CD4-positive, alpha-beta T cell (primary cell): ENCODE measurements at regions not wholly inside any gene's neighbourhood (a gene's known extent, or its start where the extent isn't known, plus 50 kb on each side); places are given as distances from the start of the nearest gene placed in this dataset.

ENCODE experiments used
- ATAC-seq: fragments of 200-7000 bp; cut with Tn5 transposase; one replicate; pipeline ENCODE4 v1.10.0; 2022; ENCODE audit warnings: mild to moderate bottlenecking; ENCODE audit not compliant: poor library complexity
- CTCF ChIA-PET: fragments of 350-600 bp; sonication (Branson Sonifier 250); formaldehyde crosslinking; loops from one replicate; lab custom pipeline; 2021; ENCODE audit warnings: antibody characterized with exemption, inconsistent platforms; lab: Charles Lee
- POLR2A ChIA-PET: fragments of 350-600 bp; sonication (Branson Sonifier 250); formaldehyde crosslinking; loops from one replicate; lab custom pipeline; 2021; ENCODE audit warnings: antibody characterized with exemption, inconsistent platforms; lab: Charles Lee
- DNase-seq, 14 experiments: peaks; one replicate each; pipeline ENCODE4 v3.0.0-alpha.2; 2013 to 2020; ENCODE audit warnings: mixed read lengths in 2 of 14
- H3K27ac ChIP-seq, 2 donors: one replicate each; pipeline versions ENCODE4 v1.5.1 to v1.7.0; 2013; ENCODE audit warnings: low read length in 2 of 2, low read depth in 1 of 2, mild to moderate bottlenecking in 1 of 2
- H3K27me3 ChIP-seq, 2 experiments: 1 replicate in 1 of 2; 2 replicates in 1 of 2; pipeline versions ENCODE4 v1.6.1 to v1.7.0; 2013; ENCODE audit warnings: low read length in 2 of 2, control low read depth in 1 of 2, mild to moderate bottlenecking in 1 of 2, moderate library complexity in 1 of 2; ENCODE audit not compliant: insufficient read depth in 2 of 2, control insufficient read depth in 1 of 2
- H3K36me3 ChIP-seq: one replicate; pipeline ENCODE4 v1.6.1; 2013; ENCODE audit warnings: low read length, control low read depth; ENCODE audit not compliant: insufficient read depth
- H3K4me1 ChIP-seq: one replicate; pipeline ENCODE4 v1.6.1; 2013; ENCODE audit warnings: low read length, control low read depth; ENCODE audit not compliant: insufficient read depth
- H3K4me3 ChIP-seq: one replicate; pipeline ENCODE4 v1.5.1; 2013; ENCODE audit warnings: mild to moderate bottlenecking, low read length, moderate library complexity
- H3K9me3 ChIP-seq, 2 experiments: 1 replicate in 1 of 2; 2 replicates in 1 of 2; pipeline versions ENCODE4 v1.6.1 to v1.7.0; 2013; ENCODE audit warnings: low read length in 2 of 2, mild to moderate bottlenecking in 2 of 2, control low read depth in 1 of 2, moderate library complexity in 1 of 2; ENCODE audit not compliant: control insufficient read depth in 1 of 2, insufficient read depth in 1 of 2
- H3K27ac Mint-ChIP-seq: one replicate; pipeline ENCODE4 v1.8.0; 2020; ENCODE audit warnings: mixed read lengths
- H3K27me3 Mint-ChIP-seq: one replicate; pipeline ENCODE4 v1.8.0; 2021; ENCODE audit warnings: mixed read lengths
- H3K36me3 Mint-ChIP-seq: one replicate; pipeline ENCODE4 v1.8.0; 2021; ENCODE audit warnings: low read depth, mixed read lengths
- H3K4me1 Mint-ChIP-seq: one replicate; pipeline ENCODE4 v1.8.0; 2021; ENCODE audit warnings: low read depth, mixed read lengths
- H3K4me3 Mint-ChIP-seq: one replicate; pipeline ENCODE4 v1.8.0; 2020; ENCODE audit warnings: mild to moderate bottlenecking, mixed read lengths
- H3K9me3 Mint-ChIP-seq: one replicate; pipeline ENCODE4 v1.8.0; 2020; ENCODE audit warnings: mixed read lengths
- intact Hi-C, 2 experiments: fragments of 100-400 bp; cut with DNase I in 1 of 2; cut with micrococcal nuclease in 1 of 2; formaldehyde crosslinking; loops; one replicate each; pipeline versions ENCODE4 v1.15.1 to v1.9.0; 2023 to 2025; cut with DNase I, micrococcal nuclease
- TF ChIP-seq, protein P1 (sequence below): fragments of 200-600 bp; IDR thresholded peaks from one replicate; pipeline ENCODE4 v1.8.0; 2022; ENCODE audit warnings: antibody characterized with exemption, mild to moderate bottlenecking

DNA sequence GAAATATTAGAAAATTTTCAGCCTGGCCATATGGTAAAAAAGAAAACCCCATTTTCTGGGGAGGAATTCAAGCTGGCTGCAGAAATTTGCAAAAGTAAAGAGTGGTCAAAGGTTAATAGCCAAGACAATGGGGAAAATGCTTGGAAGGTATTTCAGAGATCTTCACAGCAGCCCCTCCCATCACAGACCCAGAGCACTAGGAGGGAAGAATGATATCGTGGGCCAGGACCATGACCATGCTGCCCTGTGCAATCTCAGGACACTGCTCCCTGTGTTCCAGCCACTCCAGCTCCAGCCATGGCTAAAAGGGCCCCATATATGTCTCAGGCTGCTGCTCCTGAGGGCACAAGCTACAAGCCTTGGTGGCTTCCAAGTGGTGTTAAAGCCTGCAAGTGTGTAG lies 93.9 kb upstream of the AGAP1 start:
- Histone ChIP-seq H3K9me3 (peaks cover 0 to 7% of the 10 kb centered on the region in 2 experiments), H3K4me1 (no peaks in the 10 kb centered on the region), H3K27ac (no peak overlapping the region), H3K27me3 (peaks cover 0 to 6% of the 10 kb centered on the region in 2 experiments), H3K36me3 (no peaks in the 10 kb centered on the region), H3K4me3 (no peak overlapping the region)
- Mint-ChIP-seq H3K4me3 (no peak overlapping the region), H3K9me3 (no peaks in the 10 kb centered on the region), H3K27ac (no peak overlapping the region), H3K4me1 (no peaks in the 10 kb centered on the region), H3K36me3 (no peaks in the 10 kb centered on the region), H3K27me3 (peaks cover 27% of the 10 kb centered on the region)
- ATAC-seq: no peak
- ChIA-PET CTCF (no interaction called here), POLR2A (no interaction called here)
- no peak for DNase-seq
- TF ChIP-seq, protein P1, sequence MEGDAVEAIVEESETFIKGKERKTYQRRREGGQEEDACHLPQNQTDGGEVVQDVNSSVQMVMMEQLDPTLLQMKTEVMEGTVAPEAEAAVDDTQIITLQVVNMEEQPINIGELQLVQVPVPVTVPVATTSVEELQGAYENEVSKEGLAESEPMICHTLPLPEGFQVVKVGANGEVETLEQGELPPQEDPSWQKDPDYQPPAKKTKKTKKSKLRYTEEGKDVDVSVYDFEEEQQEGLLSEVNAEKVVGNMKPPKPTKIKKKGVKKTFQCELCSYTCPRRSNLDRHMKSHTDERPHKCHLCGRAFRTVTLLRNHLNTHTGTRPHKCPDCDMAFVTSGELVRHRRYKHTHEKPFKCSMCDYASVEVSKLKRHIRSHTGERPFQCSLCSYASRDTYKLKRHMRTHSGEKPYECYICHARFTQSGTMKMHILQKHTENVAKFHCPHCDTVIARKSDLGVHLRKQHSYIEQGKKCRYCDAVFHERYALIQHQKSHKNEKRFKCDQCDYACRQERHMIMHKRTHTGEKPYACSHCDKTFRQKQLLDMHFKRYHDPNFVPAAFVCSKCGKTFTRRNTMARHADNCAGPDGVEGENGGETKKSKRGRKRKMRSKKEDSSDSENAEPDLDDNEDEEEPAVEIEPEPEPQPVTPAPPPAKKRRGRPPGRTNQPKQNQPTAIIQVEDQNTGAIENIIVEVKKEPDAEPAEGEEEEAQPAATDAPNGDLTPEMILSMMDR: no peak
- intact Hi-C loops: no loop called here

DNA sequence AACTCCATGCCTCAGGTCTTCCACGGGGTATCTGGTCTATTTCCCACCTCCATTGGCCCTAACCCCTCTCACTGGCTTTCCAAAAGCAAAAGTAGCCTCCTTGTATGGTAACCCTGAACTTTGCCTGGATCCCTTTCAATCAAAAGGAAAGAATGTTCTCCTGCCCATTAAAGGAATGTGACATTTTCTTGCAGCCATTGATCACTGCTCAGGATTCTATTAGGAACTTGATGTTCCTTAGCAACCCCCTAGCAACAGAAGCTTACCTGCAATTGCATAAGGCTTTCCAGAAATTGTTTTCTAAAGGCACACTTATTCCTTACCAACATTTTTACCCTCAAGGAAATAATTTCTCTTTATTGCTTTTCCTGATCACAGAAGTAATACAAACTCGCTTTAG lies 91.4 kb upstream of the AGAP1 start:
- Mint-ChIP-seq H3K9me3 (no peaks in the 10 kb centered on the region), H3K36me3 (no peaks in the 10 kb centered on the region), H3K27ac (no peak overlapping the region), H3K4me3 (no peak overlapping the region), H3K4me1 (no peaks in the 10 kb centered on the region), H3K27me3 (peaks cover 22% of the 10 kb centered on the region)
- Histone ChIP-seq H3K4me3 (no peak overlapping the region), H3K4me1 (no peaks in the 10 kb centered on the region), H3K27me3 (peaks cover 0 to 2% of the 10 kb centered on the region in 2 experiments), H3K27ac (no peak overlapping the region), H3K36me3 (no peaks in the 10 kb centered on the region), H3K9me3 (peaks cover 0 to 7% of the 10 kb centered on the region in 2 experiments)
- ATAC-seq (no peak), DNase-seq (no peak)
- ChIA-PET POLR2A (no interaction called here), CTCF (no interaction called here)
- TF ChIP-seq, protein P1: no peak
- intact Hi-C loops: no loop called here

DNA sequence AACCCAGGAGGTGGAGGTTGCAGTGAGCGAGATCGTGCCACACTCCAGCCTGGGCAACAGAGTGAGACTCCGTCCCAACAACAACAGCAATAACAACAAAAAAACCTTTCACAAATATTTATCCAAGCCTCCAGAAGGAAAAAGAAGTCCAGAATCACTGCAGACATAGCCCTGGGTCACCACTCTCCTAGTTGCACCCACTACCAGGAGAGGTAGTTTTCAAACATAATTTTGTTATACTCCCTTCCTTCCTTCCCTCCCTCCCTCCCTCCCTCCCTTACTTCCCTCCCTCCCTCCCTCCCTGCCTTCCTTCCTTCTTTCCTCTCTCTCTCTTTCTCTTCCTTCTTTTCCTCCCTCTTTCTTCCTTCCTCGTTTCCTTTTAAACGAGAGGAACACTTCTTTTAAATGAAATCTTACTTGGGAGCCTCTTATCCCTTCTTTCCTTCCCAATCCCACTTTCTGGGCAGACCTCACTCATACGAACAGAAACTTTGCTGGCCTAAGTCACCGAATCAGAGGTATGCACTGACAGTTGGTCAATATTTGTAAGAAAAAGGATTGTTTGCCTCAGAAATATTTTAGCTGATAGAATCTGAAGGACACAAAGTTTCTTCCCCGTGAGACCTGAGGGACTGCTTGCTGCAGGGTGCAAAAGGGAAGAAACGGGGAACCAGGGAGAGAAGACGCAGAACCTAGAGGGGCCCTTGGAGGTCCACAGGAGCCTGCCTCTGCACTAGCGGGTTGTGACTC lies 88.1 kb upstream of the AGAP1 start:
- TF ChIP-seq, protein P1: no peak
- H3K4me1 ChIP-seq: no peaks in the 10 kb centered on the region
- CTCF ChIA-PET: no interaction called here
- DNase-seq (no peak), ATAC-seq (no peak)
- H3K27me3 ChIP-seq: no peaks in the 10 kb centered on the region
- no peak overlapping the region for H3K27ac ChIP-seq
- peaks cover 22% of the 10 kb centered on the region for H3K27me3 Mint-ChIP-seq
- POLR2A ChIA-PET: no interaction called here
- no peaks in the 10 kb centered on the region for H3K4me1 Mint-ChIP-seq
- H3K9me3 Mint-ChIP-seq: no peaks in the 10 kb centered on the region
- no peaks in the 10 kb centered on the region for H3K36me3 ChIP-seq
- intact Hi-C loops: no loop called here
- H3K4me3 ChIP-seq: no peak overlapping the region
- H3K27ac Mint-ChIP-seq: no peak overlapping the region
- no peak overlapping the region for H3K4me3 Mint-ChIP-seq
- H3K36me3 Mint-ChIP-seq: no peaks in the 10 kb centered on the region
- no peaks in the 10 kb centered on the region for H3K9me3 ChIP-seq
